ENCODE measurements at regions not wholly inside any gene's neighbourhood (a gene's known extent, or its start where the extent isn't known, plus 50 kb on each side); places are given as distances from the start of the nearest gene placed in this dataset.
A peak's percentile ranks its signal among the peaks of the same experiment; 100 is the strongest.

DNA sequence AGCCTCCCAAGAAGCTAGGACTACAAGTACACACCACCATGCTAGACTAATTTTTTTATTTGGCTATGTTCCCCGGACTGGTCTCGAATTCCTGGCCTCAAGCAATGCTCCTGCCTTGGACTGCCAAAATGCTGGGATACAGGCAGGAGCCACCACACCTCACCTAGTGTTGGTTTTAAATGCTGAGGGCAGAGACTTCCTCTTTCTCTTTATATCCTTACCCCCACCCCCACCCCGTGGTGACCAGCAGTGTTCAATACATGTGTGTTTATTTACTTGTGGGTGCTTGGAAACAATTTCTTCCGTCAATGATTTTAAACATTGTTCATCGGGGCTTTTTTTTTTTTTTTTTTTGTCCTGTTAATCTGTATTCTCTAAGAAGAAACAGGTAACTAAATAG is 158.9 kb downstream of the ZBTB18 start:
- DNase-seq (ENCODE audit: low read depth): no peak
- TF ChIP-seq, protein P1, sequence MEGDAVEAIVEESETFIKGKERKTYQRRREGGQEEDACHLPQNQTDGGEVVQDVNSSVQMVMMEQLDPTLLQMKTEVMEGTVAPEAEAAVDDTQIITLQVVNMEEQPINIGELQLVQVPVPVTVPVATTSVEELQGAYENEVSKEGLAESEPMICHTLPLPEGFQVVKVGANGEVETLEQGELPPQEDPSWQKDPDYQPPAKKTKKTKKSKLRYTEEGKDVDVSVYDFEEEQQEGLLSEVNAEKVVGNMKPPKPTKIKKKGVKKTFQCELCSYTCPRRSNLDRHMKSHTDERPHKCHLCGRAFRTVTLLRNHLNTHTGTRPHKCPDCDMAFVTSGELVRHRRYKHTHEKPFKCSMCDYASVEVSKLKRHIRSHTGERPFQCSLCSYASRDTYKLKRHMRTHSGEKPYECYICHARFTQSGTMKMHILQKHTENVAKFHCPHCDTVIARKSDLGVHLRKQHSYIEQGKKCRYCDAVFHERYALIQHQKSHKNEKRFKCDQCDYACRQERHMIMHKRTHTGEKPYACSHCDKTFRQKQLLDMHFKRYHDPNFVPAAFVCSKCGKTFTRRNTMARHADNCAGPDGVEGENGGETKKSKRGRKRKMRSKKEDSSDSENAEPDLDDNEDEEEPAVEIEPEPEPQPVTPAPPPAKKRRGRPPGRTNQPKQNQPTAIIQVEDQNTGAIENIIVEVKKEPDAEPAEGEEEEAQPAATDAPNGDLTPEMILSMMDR (IDR thresholded peaks at IDR 0.05; ENCODE audit: control insufficient read depth, extremely low read depth, insufficient read depth): no peak
- no peak overlapping the region for H3K4me3 ChIP-seq (ENCODE audit: low read depth, low read length)

- TF ChIP-seq, protein P1 (IDR thresholded peaks at IDR 0.05; ENCODE audit: control insufficient read depth, extremely low read depth, insufficient read depth): peak; percentile 41
- DNase-seq (ENCODE audit: low read depth): no peak
- H3K4me3 ChIP-seq (ENCODE audit: low read depth, low read length): no peak overlapping the region
Measured at GRCh38 chr1:244210884-244211558, 159.9 kb downstream of the ZBTB18 start.

GRCh38 chr1:244211559-244211944 is 160.5 kb downstream of the ZBTB18 start:
- no peak overlapping the region for H3K4me3 ChIP-seq (ENCODE audit: low read depth, low read length)
- DNase-seq (ENCODE audit: low read depth): peak; percentile 13
- TF ChIP-seq, protein P1 (IDR thresholded peaks at IDR 0.05; ENCODE audit: control insufficient read depth, extremely low read depth, insufficient read depth): no peak

- no peak overlapping the region for H3K4me3 ChIP-seq (ENCODE audit: low read depth, low read length)
- TF ChIP-seq, protein P1 (IDR thresholded peaks at IDR 0.05; ENCODE audit: control insufficient read depth, extremely low read depth, insufficient read depth): no peak
- no peak for DNase-seq (ENCODE audit: low read depth)
Measured at GRCh38 chr1:244212219-244212618, 161.1 kb downstream of the ZBTB18 start.

DNA sequence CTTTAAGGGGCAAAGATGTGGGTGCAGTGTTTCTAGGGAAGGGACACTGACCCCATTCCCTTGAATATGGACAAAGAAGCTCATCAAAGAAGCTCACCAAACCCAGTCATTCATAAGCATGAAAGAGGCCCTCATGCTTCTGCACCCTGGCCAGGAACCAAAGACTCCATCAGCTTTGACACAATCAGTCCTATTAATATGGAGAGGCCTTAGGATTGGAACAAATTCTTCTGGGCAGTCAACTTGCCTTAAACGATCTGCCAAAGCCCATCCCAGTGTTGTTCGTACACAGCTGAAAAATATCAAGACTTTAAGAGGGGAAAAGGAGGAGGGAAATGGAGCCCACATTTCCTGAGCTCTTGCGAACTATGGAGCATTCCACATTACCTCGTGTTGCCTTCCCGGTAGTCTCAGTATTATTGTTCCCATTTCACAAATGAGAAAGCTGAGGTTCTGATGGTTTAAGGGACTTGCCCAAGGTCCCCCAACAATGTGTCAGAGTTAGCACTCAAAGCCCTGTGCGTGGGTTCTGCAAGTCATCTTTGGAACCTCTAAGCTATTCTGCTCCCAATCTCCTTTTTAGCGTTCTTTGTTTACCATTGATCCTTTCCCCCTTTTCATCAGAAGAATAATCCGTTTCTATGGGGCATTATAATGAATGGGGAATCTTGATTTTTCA is 161.9 kb downstream of the ZBTB18 start:
- no peak overlapping the region for H3K4me3 ChIP-seq (ENCODE audit: low read depth, low read length)
- no peak for DNase-seq (ENCODE audit: low read depth)
- TF ChIP-seq, protein P1 (IDR thresholded peaks at IDR 0.05; ENCODE audit: control insufficient read depth, extremely low read depth, insufficient read depth): no peak

GRCh38 chr1:244214009-244214967 is 163.2 kb downstream of the ZBTB18 start:
- H3K4me3 ChIP-seq (ENCODE audit: low read depth, low read length): no peak overlapping the region
- TF ChIP-seq, protein P1 (IDR thresholded peaks at IDR 0.05; ENCODE audit: control insufficient read depth, extremely low read depth, insufficient read depth): no peak
- DNase-seq (ENCODE audit: low read depth): no peak
